ENCODE measurements at regions not wholly inside any gene's neighbourhood (a gene's known extent, or its start where the extent isn't known, plus 50 kb on each side); places are given as distances from the start of the nearest gene placed in this dataset.

- TF ChIP-seq, protein P1, sequence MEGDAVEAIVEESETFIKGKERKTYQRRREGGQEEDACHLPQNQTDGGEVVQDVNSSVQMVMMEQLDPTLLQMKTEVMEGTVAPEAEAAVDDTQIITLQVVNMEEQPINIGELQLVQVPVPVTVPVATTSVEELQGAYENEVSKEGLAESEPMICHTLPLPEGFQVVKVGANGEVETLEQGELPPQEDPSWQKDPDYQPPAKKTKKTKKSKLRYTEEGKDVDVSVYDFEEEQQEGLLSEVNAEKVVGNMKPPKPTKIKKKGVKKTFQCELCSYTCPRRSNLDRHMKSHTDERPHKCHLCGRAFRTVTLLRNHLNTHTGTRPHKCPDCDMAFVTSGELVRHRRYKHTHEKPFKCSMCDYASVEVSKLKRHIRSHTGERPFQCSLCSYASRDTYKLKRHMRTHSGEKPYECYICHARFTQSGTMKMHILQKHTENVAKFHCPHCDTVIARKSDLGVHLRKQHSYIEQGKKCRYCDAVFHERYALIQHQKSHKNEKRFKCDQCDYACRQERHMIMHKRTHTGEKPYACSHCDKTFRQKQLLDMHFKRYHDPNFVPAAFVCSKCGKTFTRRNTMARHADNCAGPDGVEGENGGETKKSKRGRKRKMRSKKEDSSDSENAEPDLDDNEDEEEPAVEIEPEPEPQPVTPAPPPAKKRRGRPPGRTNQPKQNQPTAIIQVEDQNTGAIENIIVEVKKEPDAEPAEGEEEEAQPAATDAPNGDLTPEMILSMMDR (IDR thresholded peaks at IDR 0.05 in 8 of 11, conservative IDR thresholded peaks at IDR 0.05 in 3 of 11) = no peak
- TF ChIP-seq POLR2AphosphoS5 (IDR thresholded peaks at IDR 0.05) = no peak
Measured at GRCh38 chr5:92394936-92395335, 1011.8 kb upstream of the ARRDC3 start.

Measured in spleen (tissue), 7 donors.